ENCODE measurements at regions not wholly inside any gene's neighbourhood (a gene's known extent, or its start where the extent isn't known, plus 50 kb on each side); places are given as distances from the start of the nearest gene placed in this dataset.

DNA sequence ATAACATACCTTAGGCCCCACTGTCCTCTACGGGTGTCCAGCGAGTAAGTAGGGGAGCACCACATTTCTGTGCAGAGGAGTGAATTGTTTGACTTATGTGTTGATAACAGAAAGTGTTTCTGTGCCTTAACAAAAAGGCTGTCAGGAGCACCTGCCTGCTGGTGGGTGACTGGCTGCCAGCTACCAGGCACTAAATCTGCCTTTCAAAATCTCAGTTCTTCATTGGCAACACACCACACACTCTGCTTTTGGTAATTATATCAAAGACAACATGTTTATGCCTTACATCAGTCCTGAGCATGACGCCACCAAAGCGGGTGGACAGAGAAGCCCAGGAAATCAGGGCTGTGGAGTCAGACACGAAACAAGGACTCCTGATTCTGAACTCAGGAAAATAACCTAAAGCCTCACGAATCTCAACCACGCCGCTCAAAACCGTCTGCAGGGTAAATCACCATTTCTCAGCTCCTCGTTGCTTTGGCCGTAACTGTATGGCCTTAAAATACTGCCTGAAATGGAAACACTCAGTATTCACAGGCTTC, 105.2 kb upstream of the SOX1 start:
- Histone ChIP-seq H3K27me3 (ENCODE audit: control insufficient read depth in 4 of 4, insufficient read depth in 4 of 4, low read length in 3 of 4) (peaks cover 0 to 3% (median 0%) of the 10 kb centered on the region in 4 donors), H3K9ac (ENCODE audit: low read depth in 1 of 2, low read length in 2 of 2) (no peak overlapping the region), H3K36me3 (ENCODE audit: control insufficient read depth in 4 of 4, insufficient read depth in 3 of 4, low read depth in 1 of 4, low read length in 3 of 4) (no peaks in the 10 kb centered on the region), H3K27ac (ENCODE audit: low read depth in 1 of 2, low read length in 2 of 2) (no peak overlapping the region), H3K4me1 (ENCODE audit: control insufficient read depth in 4 of 4, insufficient read depth in 4 of 4, low read length in 3 of 4) (no peaks in the 10 kb centered on the region), H3K4me3 (ENCODE audit: low read depth in 1 of 3, low read length in 3 of 3) (no peak overlapping the region), H3K9me3 (ENCODE audit: control insufficient read depth in 4 of 4, low read length in 3 of 4) (no peaks in the 10 kb centered on the region)
- no peak for DNase-seq (ENCODE audit: low spot score)
- TF ChIP-seq RXRA (IDR thresholded peaks at IDR 0.05) (no peak), YY1 (IDR thresholded peaks at IDR 0.05) (no peak), JUND (IDR thresholded peaks at IDR 0.05) (no peak), FOXA2 (IDR thresholded peaks at IDR 0.05) (no peak), HNF4A (conservative IDR thresholded peaks at IDR 0.05) (no peak), CTCF (IDR thresholded peaks at IDR 0.05; ENCODE audit: low read depth, low read length, missing input control) (no peak), GABPA (IDR thresholded peaks at IDR 0.05 in 1 of 2, conservative IDR thresholded peaks at IDR 0.05 in 1 of 2) (no peak), TAF1 (conservative IDR thresholded peaks at IDR 0.05) (no peak), EGR1 (IDR thresholded peaks at IDR 0.05; ENCODE audit: low read depth in 2 of 2) (no peak), HNF4G (IDR thresholded peaks at IDR 0.05) (no peak), ZBTB33 (IDR thresholded peaks at IDR 0.05) (no peak), FOXA1 (IDR thresholded peaks at IDR 0.05) (no peak), SP1 (IDR thresholded peaks at IDR 0.05) (no peak), MAX (IDR thresholded peaks at IDR 0.05) (no peak)
- 89% methylated on average over 11 of the region's 11 CpGs for WGBS

DNA sequence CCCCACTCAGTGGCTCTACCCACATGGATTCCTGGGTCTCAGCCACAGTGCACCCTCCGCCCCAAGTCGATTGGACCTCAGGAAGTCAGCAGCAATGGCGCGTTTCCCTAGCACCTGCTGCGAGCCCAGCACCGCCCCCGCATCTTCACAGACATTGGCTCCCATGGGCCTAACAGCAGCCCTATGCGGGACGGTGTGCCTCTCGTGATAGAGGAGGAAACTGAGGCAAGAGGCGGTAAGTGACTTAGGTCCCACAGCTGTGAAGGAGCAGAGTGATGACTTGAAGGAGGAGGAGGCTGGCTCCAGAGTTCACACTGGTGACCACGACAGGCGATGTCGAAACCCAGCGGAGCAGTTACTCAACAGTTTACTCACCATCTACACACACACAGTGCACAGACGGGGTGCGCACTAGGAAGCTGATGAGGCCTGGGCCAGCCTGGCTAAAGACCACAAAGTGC, 104.5 kb upstream of the SOX1 start:
- no peaks in the 10 kb centered on the region for H3K36me3 ChIP-seq (ENCODE audit: control insufficient read depth in 4 of 4, insufficient read depth in 3 of 4, low read depth in 1 of 4, low read length in 3 of 4)
- H3K9me3 ChIP-seq (ENCODE audit: control insufficient read depth in 4 of 4, low read length in 3 of 4) = no peaks in the 10 kb centered on the region
- no peaks in the 10 kb centered on the region for H3K4me1 ChIP-seq (ENCODE audit: control insufficient read depth in 4 of 4, insufficient read depth in 4 of 4, low read length in 3 of 4)
- H3K27me3 ChIP-seq (ENCODE audit: control insufficient read depth in 4 of 4, insufficient read depth in 4 of 4, low read length in 3 of 4) = peaks cover 0 to 3% (median 0%) of the 10 kb centered on the region in 4 donors
- DNase-seq (ENCODE audit: low spot score) = no peak
- no peak for TF ChIP-seq FOXA2 (IDR thresholded peaks at IDR 0.05)
- TF ChIP-seq YY1 (IDR thresholded peaks at IDR 0.05) = no peak
- TF ChIP-seq HNF4G (IDR thresholded peaks at IDR 0.05) = no peak
- TF ChIP-seq HNF4A (conservative IDR thresholded peaks at IDR 0.05) = no peak
- TF ChIP-seq FOXA1 (IDR thresholded peaks at IDR 0.05) = no peak
- TF ChIP-seq CTCF (IDR thresholded peaks at IDR 0.05; ENCODE audit: low read depth, low read length, missing input control) = no peak
- no peak for TF ChIP-seq MAX (IDR thresholded peaks at IDR 0.05)
- no peak for TF ChIP-seq EGR1 (IDR thresholded peaks at IDR 0.05; ENCODE audit: low read depth in 2 of 2)
- TF ChIP-seq NR2F2 (IDR thresholded peaks at IDR 0.05) = no peak
- TF ChIP-seq TAF1 (conservative IDR thresholded peaks at IDR 0.05) = no peak
- no peak for TF ChIP-seq ZBTB33 (IDR thresholded peaks at IDR 0.05)
- TF ChIP-seq RXRA (IDR thresholded peaks at IDR 0.05) = no peak
- TF ChIP-seq RAD21 (IDR thresholded peaks at IDR 0.05) = no peak
- TF ChIP-seq SP1 (IDR thresholded peaks at IDR 0.05) = no peak
- no peak for TF ChIP-seq ATF3 (IDR thresholded peaks at IDR 0.05)
- TF ChIP-seq, protein P1, sequence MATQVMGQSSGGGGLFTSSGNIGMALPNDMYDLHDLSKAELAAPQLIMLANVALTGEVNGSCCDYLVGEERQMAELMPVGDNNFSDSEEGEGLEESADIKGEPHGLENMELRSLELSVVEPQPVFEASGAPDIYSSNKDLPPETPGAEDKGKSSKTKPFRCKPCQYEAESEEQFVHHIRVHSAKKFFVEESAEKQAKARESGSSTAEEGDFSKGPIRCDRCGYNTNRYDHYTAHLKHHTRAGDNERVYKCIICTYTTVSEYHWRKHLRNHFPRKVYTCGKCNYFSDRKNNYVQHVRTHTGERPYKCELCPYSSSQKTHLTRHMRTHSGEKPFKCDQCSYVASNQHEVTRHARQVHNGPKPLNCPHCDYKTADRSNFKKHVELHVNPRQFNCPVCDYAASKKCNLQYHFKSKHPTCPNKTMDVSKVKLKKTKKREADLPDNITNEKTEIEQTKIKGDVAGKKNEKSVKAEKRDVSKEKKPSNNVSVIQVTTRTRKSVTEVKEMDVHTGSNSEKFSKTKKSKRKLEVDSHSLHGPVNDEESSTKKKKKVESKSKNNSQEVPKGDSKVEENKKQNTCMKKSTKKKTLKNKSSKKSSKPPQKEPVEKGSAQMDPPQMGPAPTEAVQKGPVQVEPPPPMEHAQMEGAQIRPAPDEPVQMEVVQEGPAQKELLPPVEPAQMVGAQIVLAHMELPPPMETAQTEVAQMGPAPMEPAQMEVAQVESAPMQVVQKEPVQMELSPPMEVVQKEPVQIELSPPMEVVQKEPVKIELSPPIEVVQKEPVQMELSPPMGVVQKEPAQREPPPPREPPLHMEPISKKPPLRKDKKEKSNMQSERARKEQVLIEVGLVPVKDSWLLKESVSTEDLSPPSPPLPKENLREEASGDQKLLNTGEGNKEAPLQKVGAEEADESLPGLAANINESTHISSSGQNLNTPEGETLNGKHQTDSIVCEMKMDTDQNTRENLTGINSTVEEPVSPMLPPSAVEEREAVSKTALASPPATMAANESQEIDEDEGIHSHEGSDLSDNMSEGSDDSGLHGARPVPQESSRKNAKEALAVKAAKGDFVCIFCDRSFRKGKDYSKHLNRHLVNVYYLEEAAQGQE (IDR thresholded peaks at IDR 0.05) = no peak
- TF ChIP-seq JUND (IDR thresholded peaks at IDR 0.05) = no peak
- H3K9ac ChIP-seq (ENCODE audit: low read depth in 1 of 2, low read length in 2 of 2) = no peak overlapping the region
- 66% methylated on average over 17 of the region's 17 CpGs for WGBS
- H3K4me3 ChIP-seq (ENCODE audit: low read depth in 1 of 3, low read length in 3 of 3) = no peak overlapping the region
- no peak overlapping the region for H3K27ac ChIP-seq (ENCODE audit: low read depth in 1 of 2, low read length in 2 of 2)

All from liver (tissue), 8 donors.